DOHH2 (cell line): ENCODE measurements at regions not wholly inside any gene's neighbourhood (a gene's known extent, or its start where the extent isn't known, plus 50 kb on each side); places are given as distances from the start of the nearest gene placed in this dataset.

Experiments used
- H3F3A ChIP-seq: fragments of 200-600 bp; sonication (generic), shearing (Covaris generic); 2 replicates; pipeline ENCODE4 v1.6.0; 2016; ENCODE audit warnings: antibody characterized with exemption, mild to moderate bottlenecking; ENCODE audit not compliant: control insufficient read depth, insufficient read depth
- H3K27ac ChIP-seq: fragments of 200-600 bp; sonication (generic); 2 replicates; pipeline ENCODE4 v1.5.1; 2014; ENCODE audit warnings: low read depth, mild to moderate bottlenecking, low read length, moderate library complexity
- H3K27me3 ChIP-seq: fragments of 200-600 bp; sonication (generic); 2 replicates; pipeline ENCODE4 v1.6.1; 2014; ENCODE audit warnings: mild to moderate bottlenecking, low read length, mixed read lengths; ENCODE audit not compliant: control insufficient read depth
- H3K36me3 ChIP-seq: fragments of 200-600 bp; sonication (generic); 2 replicates; pipeline ENCODE4 v1.6.1; 2014; ENCODE audit warnings: mild to moderate bottlenecking, low read length, moderate library complexity, mixed read lengths; ENCODE audit not compliant: control insufficient read depth
- H3K4me1 ChIP-seq: fragments of 200-600 bp; sonication (generic); 2 replicates; pipeline ENCODE4 v1.6.1; 2014; ENCODE audit warnings: mild to moderate bottlenecking, low read length, mixed read lengths; ENCODE audit not compliant: control insufficient read depth
- H3K4me2 ChIP-seq: fragments of 200-600 bp; sonication (generic); 2 replicates; pipeline ENCODE4 v1.6.0; 2014; ENCODE audit warnings: mild to moderate bottlenecking, low read length, moderate library complexity
- H3K4me3 ChIP-seq: fragments of 200-600 bp; sonication (generic); 2 replicates; pipeline ENCODE4 v1.5.1; 2014; ENCODE audit warnings: mild to moderate bottlenecking, low read length, mixed read lengths
- H3K79me2 ChIP-seq: fragments of 200-600 bp; sonication (generic); 2 replicates; pipeline ENCODE4 v1.6.1; 2014; ENCODE audit warnings: mild to moderate bottlenecking, low read length, mixed read lengths; ENCODE audit not compliant: control insufficient read depth
- H3K9me2 ChIP-seq: fragments of 200-600 bp; sonication (generic); replicated peaks from 2 replicates; pipeline ENCODE4 v1.6.1; 2014; ENCODE audit warnings: mild to moderate bottlenecking, low read length, mixed read lengths; ENCODE audit not compliant: control insufficient read depth
- H3K9me3 ChIP-seq: fragments of 200-600 bp; sonication (generic); 2 replicates; pipeline ENCODE4 v1.6.1; 2014; ENCODE audit warnings: antibody characterized with exemption, low read length, mixed read lengths; ENCODE audit not compliant: control insufficient read depth, insufficient read depth
- H4K20me1 ChIP-seq: fragments of 200-600 bp; sonication (generic); 2 replicates; pipeline ENCODE4 v1.6.0; 2014; ENCODE audit warnings: low read depth, mild to moderate bottlenecking, antibody characterized with exemption, low read length, moderate library complexity; ENCODE audit not compliant: control insufficient read depth, insufficient read depth
- EZH2phosphoT487 ChIP-seq: fragments of 200-600 bp; sonication (generic); IDR thresholded peaks from 2 replicates; pipeline ENCODE4 v1.6.1; 2017; ENCODE audit warnings: borderline replicate concordance, mild to moderate bottlenecking, antibody characterized with exemption, low read length, moderate library complexity, mixed read lengths
- TF ChIP-seq, protein P1 (sequence below): fragments of 200-600 bp; sonication (generic); IDR thresholded peaks from one replicate; pipeline ENCODE4 v1.5.1; 2014; ENCODE audit warnings: antibody characterized with exemption, mild to moderate bottlenecking, low read depth, low read length; ENCODE audit not compliant: poor library complexity, severe bottlenecking

- Histone ChIP-seq H3K9me2 (no peaks in the 10 kb centered on the region), H3K27ac (no peak overlapping the region), H4K20me1 (no peaks in the 10 kb centered on the region), H3K79me2 (no peaks in the 10 kb centered on the region), H3K27me3 (peaks cover 28% of the 10 kb centered on the region), H3F3A (no peaks in the 10 kb centered on the region), H3K36me3 (no peaks in the 10 kb centered on the region), H3K4me2 (no peak overlapping the region), H3K9me3 (no peaks in the 10 kb centered on the region), H3K4me1 (peaks cover 5% of the 10 kb centered on the region), H3K4me3 (no peak overlapping the region)
- TF ChIP-seq, protein P1, sequence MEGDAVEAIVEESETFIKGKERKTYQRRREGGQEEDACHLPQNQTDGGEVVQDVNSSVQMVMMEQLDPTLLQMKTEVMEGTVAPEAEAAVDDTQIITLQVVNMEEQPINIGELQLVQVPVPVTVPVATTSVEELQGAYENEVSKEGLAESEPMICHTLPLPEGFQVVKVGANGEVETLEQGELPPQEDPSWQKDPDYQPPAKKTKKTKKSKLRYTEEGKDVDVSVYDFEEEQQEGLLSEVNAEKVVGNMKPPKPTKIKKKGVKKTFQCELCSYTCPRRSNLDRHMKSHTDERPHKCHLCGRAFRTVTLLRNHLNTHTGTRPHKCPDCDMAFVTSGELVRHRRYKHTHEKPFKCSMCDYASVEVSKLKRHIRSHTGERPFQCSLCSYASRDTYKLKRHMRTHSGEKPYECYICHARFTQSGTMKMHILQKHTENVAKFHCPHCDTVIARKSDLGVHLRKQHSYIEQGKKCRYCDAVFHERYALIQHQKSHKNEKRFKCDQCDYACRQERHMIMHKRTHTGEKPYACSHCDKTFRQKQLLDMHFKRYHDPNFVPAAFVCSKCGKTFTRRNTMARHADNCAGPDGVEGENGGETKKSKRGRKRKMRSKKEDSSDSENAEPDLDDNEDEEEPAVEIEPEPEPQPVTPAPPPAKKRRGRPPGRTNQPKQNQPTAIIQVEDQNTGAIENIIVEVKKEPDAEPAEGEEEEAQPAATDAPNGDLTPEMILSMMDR: no peak
- no peak for TF ChIP-seq EZH2phosphoT487
Measured at GRCh38 chr3:194201953-194202666, 66.2 kb downstream of the HES1 start.

- TF ChIP-seq, protein P1: no peak
- TF ChIP-seq EZH2phosphoT487: no peak
- no peaks in the 10 kb centered on the region for H3K9me3 ChIP-seq
- H3K4me1 ChIP-seq: peaks cover 5% of the 10 kb centered on the region
- H3K9me2 ChIP-seq: no peaks in the 10 kb centered on the region
- H3F3A ChIP-seq: no peaks in the 10 kb centered on the region
- no peak overlapping the region for H3K27ac ChIP-seq
- no peaks in the 10 kb centered on the region for H3K79me2 ChIP-seq
- H3K4me2 ChIP-seq: no peak overlapping the region
- no peak overlapping the region for H3K4me3 ChIP-seq
- no peaks in the 10 kb centered on the region for H3K36me3 ChIP-seq
- H3K27me3 ChIP-seq: peaks cover 14% of the 10 kb centered on the region
- no peaks in the 10 kb centered on the region for H4K20me1 ChIP-seq
Measured at GRCh38 chr3:194203482-194204041, 67.6 kb downstream of the HES1 start.

GRCh38 chr3:194204042-194204987 lies 68.4 kb downstream of the HES1 start:
- H3K79me2 ChIP-seq: no peaks in the 10 kb centered on the region
- no peak overlapping the region for H3K27ac ChIP-seq
- no peak overlapping the region for H3K4me2 ChIP-seq
- H3K27me3 ChIP-seq: peaks cover 8% of the 10 kb centered on the region; the same call in 1 of the 2 replicates
- no peaks in the 10 kb centered on the region for H3K36me3 ChIP-seq
- H3F3A ChIP-seq: no peaks in the 10 kb centered on the region
- H4K20me1 ChIP-seq: no peaks in the 10 kb centered on the region
- no peaks in the 10 kb centered on the region; the same call in 1 of the 2 replicates for H3K4me1 ChIP-seq
- TF ChIP-seq, protein P1: no peak
- TF ChIP-seq EZH2phosphoT487: no peak
- no peaks in the 10 kb centered on the region for H3K9me2 ChIP-seq
- H3K9me3 ChIP-seq: no peaks in the 10 kb centered on the region
- H3K4me3 ChIP-seq: no peak overlapping the region
